Activated CD4-positive, alpha-beta T cell treated with anti-CD3 and anti-CD28 coated beads, Interleukin-2, amount 10 ng/mL, durations not matched to agents 24 days and 14 days (primary cell): ENCODE measurements at regions not wholly inside any gene's neighbourhood (a gene's known extent, or its start where the extent isn't known, plus 50 kb on each side); places are given as distances from the start of the nearest gene placed in this dataset.
"Not testable (repeated sequence)": the region's sequence is repeated elsewhere in the genome, so short reads cannot be mapped to it uniquely, and the experiment has no call there.

ENCODE experiments used
- DNase-seq: peaks from one replicate; pipeline ENCODE4 v3.0.0; 2022
- H3K27ac Mint-ChIP-seq: one replicate; pipeline ENCODE4 v1.8.0; 2022; ENCODE audit warnings: mild to moderate bottlenecking, mixed read lengths
- H3K27me3 Mint-ChIP-seq: one replicate; pipeline ENCODE4 v1.8.0; 2022; ENCODE audit warnings: mixed read lengths
- H3K36me3 Mint-ChIP-seq: one replicate; pipeline ENCODE4 v1.8.0; 2022; ENCODE audit warnings: low read depth, mild to moderate bottlenecking, mixed read lengths
- H3K4me1 Mint-ChIP-seq: one replicate; pipeline ENCODE4 v1.8.0; 2021; ENCODE audit warnings: mixed read lengths
- H3K4me3 Mint-ChIP-seq: one replicate; pipeline ENCODE4 v1.8.0; 2022; ENCODE audit warnings: mild to moderate bottlenecking, moderate library complexity, mixed read lengths
- H3K9me3 Mint-ChIP-seq: one replicate; pipeline ENCODE4 v1.8.0; 2021; ENCODE audit warnings: mixed read lengths
- intact Hi-C: fragments of 100-400 bp; cut with micrococcal nuclease; formaldehyde crosslinking; loops from one replicate; pipeline ENCODE4 v1.15.1; 2023

- peaks cover 8% of the 10 kb centered on the region for H3K9me3 Mint-ChIP-seq
- intact Hi-C loops = no loop called here
- H3K27me3 Mint-ChIP-seq = no peaks in the 10 kb centered on the region
- H3K4me1 Mint-ChIP-seq = no peaks in the 10 kb centered on the region
- no peak for DNase-seq
- no peak overlapping the region for H3K4me3 Mint-ChIP-seq
- no peaks in the 10 kb centered on the region for H3K36me3 Mint-ChIP-seq
- H3K27ac Mint-ChIP-seq = no peak overlapping the region
These were observed 836.7 kb upstream of the CDH10 start for GRCh38 chr5:25481463-25481862.

GRCh38 chr5:25459082-25459481, 814.3 kb upstream of the CDH10 start:
- no peak for DNase-seq
- Mint-ChIP-seq H3K27ac (no peak overlapping the region), H3K27me3 (no peaks in the 10 kb centered on the region), H3K4me3 (no peak overlapping the region), H3K9me3 (peaks cover 5% of the 10 kb centered on the region), H3K36me3 (no peaks in the 10 kb centered on the region), H3K4me1 (no peaks in the 10 kb centered on the region)
- intact Hi-C loops = no loop called here

GRCh38 chr5:25458628-25459027, 813.9 kb upstream of the CDH10 start:
- Mint-ChIP-seq H3K27me3 (no peaks in the 10 kb centered on the region), H3K27ac (no peak overlapping the region)

GRCh38 chr5:25453500-25453899, 808.7 kb upstream of the CDH10 start:
- H3K4me1 Mint-ChIP-seq = no peaks in the 10 kb centered on the region
- H3K36me3 Mint-ChIP-seq = no peaks in the 10 kb centered on the region
- H3K4me3 Mint-ChIP-seq = no peak overlapping the region
- intact Hi-C loops = no loop called here
- H3K27me3 Mint-ChIP-seq = no peaks in the 10 kb centered on the region
- no peak for DNase-seq
- no peak overlapping the region for H3K27ac Mint-ChIP-seq
- peaks cover 11% of the 10 kb centered on the region for H3K9me3 Mint-ChIP-seq

More at GRCh38 chr5:25458628-25459027, 813.9 kb upstream of the CDH10 start:
- intact Hi-C loops = no loop called here
- Mint-ChIP-seq H3K4me3 (no peak overlapping the region), H3K36me3 (no peaks in the 10 kb centered on the region), H3K9me3 (peaks cover 5% of the 10 kb centered on the region), H3K4me1 (no peaks in the 10 kb centered on the region)
- no peak for DNase-seq

GRCh38 chr5:25451294-25451693, 806.5 kb upstream of the CDH10 start:
- Mint-ChIP-seq H3K27me3 (no peaks in the 10 kb centered on the region), H3K4me3 (no peak overlapping the region), H3K27ac (no peak overlapping the region), H3K9me3 (peaks cover 11% of the 10 kb centered on the region), H3K4me1 (no peaks in the 10 kb centered on the region), H3K36me3 (no peaks in the 10 kb centered on the region)
- intact Hi-C loops = no loop called here
- no peak for DNase-seq

- Mint-ChIP-seq H3K4me3 (no peak overlapping the region), H3K27me3 (no peaks in the 10 kb centered on the region), H3K36me3 (no peaks in the 10 kb centered on the region), H3K27ac (no peak overlapping the region), H3K9me3 (peaks cover 6% of the 10 kb centered on the region), H3K4me1 (no peaks in the 10 kb centered on the region)
- intact Hi-C loops = no loop called here
- no peak for DNase-seq
These were observed 803.9 kb upstream of the CDH10 start for GRCh38 chr5:25448646-25449045.

GRCh38 chr5:25448190-25448621, 803.4 kb upstream of the CDH10 start:
- Mint-ChIP-seq H3K27me3 (no peaks in the 10 kb centered on the region), H3K36me3 (no peaks in the 10 kb centered on the region), H3K4me1 (no peaks in the 10 kb centered on the region)

GRCh38 chr5:25446061-25446420, 801.3 kb upstream of the CDH10 start:
- H3K4me3 Mint-ChIP-seq, H3K27me3 Mint-ChIP-seq, H3K27ac Mint-ChIP-seq, DNase-seq, H3K4me1 Mint-ChIP-seq, intact Hi-C loops, H3K36me3 Mint-ChIP-seq, H3K9me3 Mint-ChIP-seq: not testable (repeated sequence)

More at GRCh38 chr5:25448190-25448621, 803.4 kb upstream of the CDH10 start:
- no peak for DNase-seq
- Mint-ChIP-seq H3K27ac (no peak overlapping the region), H3K4me3 (no peak overlapping the region), H3K9me3 (peaks cover 6% of the 10 kb centered on the region)
- intact Hi-C loops = no loop called here

GRCh38 chr5:25445381-25446060, 800.7 kb upstream of the CDH10 start:
- H3K27me3 Mint-ChIP-seq, H3K27ac Mint-ChIP-seq, intact Hi-C loops, DNase-seq, H3K4me3 Mint-ChIP-seq, H3K4me1 Mint-ChIP-seq, H3K36me3 Mint-ChIP-seq, H3K9me3 Mint-ChIP-seq: not testable (repeated sequence)

- no peaks in the 10 kb centered on the region for H3K27me3 Mint-ChIP-seq
- H3K36me3 Mint-ChIP-seq = no peaks in the 10 kb centered on the region
- no peaks in the 10 kb centered on the region for H3K9me3 Mint-ChIP-seq
- no peak for DNase-seq
- no peak overlapping the region for H3K27ac Mint-ChIP-seq
- H3K4me3 Mint-ChIP-seq = no peak overlapping the region
- H3K4me1 Mint-ChIP-seq = no peaks in the 10 kb centered on the region
- intact Hi-C loops = no loop called here
These were observed 799.9 kb upstream of the CDH10 start for GRCh38 chr5:25444697-25445096.

- DNase-seq = no peak
- H3K9me3 Mint-ChIP-seq = no peaks in the 10 kb centered on the region
- no peak overlapping the region for H3K27ac Mint-ChIP-seq
- no peaks in the 10 kb centered on the region for H3K27me3 Mint-ChIP-seq
- no peaks in the 10 kb centered on the region for H3K4me1 Mint-ChIP-seq
- intact Hi-C loops = no loop called here
- H3K36me3 Mint-ChIP-seq = no peaks in the 10 kb centered on the region
- H3K4me3 Mint-ChIP-seq = no peak overlapping the region
These were observed 797.0 kb upstream of the CDH10 start for GRCh38 chr5:25441810-25442209.

GRCh38 chr5:25439025-25439424, 794.2 kb upstream of the CDH10 start:
- H3K9me3 Mint-ChIP-seq = no peaks in the 10 kb centered on the region
- no peak overlapping the region for H3K27ac Mint-ChIP-seq
- H3K4me1 Mint-ChIP-seq = no peaks in the 10 kb centered on the region
- no peak overlapping the region for H3K4me3 Mint-ChIP-seq
- intact Hi-C loops = no loop called here
- DNase-seq = no peak
- H3K36me3 Mint-ChIP-seq = no peaks in the 10 kb centered on the region
- H3K27me3 Mint-ChIP-seq = no peaks in the 10 kb centered on the region

GRCh38 chr5:25438375-25438774, 793.6 kb upstream of the CDH10 start:
- H3K4me3 Mint-ChIP-seq, H3K9me3 Mint-ChIP-seq, DNase-seq, H3K27me3 Mint-ChIP-seq, H3K27ac Mint-ChIP-seq, intact Hi-C loops, H3K4me1 Mint-ChIP-seq, H3K36me3 Mint-ChIP-seq: not testable (repeated sequence)

- no peaks in the 10 kb centered on the region for H3K4me1 Mint-ChIP-seq
- H3K36me3 Mint-ChIP-seq = no peaks in the 10 kb centered on the region
- no peaks in the 10 kb centered on the region for H3K27me3 Mint-ChIP-seq
- intact Hi-C loops = no loop called here
- no peaks in the 10 kb centered on the region for H3K9me3 Mint-ChIP-seq
- no peak for DNase-seq
- no peak overlapping the region for H3K27ac Mint-ChIP-seq
- no peak overlapping the region for H3K4me3 Mint-ChIP-seq
These were observed 791.7 kb upstream of the CDH10 start for GRCh38 chr5:25436452-25436851.

GRCh38 chr5:25435882-25436281, 791.1 kb upstream of the CDH10 start:
- H3K36me3 Mint-ChIP-seq = no peaks in the 10 kb centered on the region
- no peak overlapping the region for H3K4me3 Mint-ChIP-seq
- intact Hi-C loops = no loop called here
- no peaks in the 10 kb centered on the region for H3K27me3 Mint-ChIP-seq
- no peaks in the 10 kb centered on the region for H3K9me3 Mint-ChIP-seq
- H3K4me1 Mint-ChIP-seq = no peaks in the 10 kb centered on the region
- DNase-seq = no peak
- no peak overlapping the region for H3K27ac Mint-ChIP-seq
